ENCODE measurements at regions not wholly inside any gene's neighbourhood (a gene's known extent, or its start where the extent isn't known, plus 50 kb on each side); places are given as distances from the start of the nearest gene placed in this dataset.
A peak's percentile ranks its signal among the peaks of the same experiment; 100 is the strongest.

- DNase-seq (ENCODE audit: low read depth in 1 of 2, low spot score in 1 of 2): no peak
Observed at GRCh38 chr9:120016231-120016630, 563.7 kb downstream of the CDK5RAP2 start.

- no peak for DNase-seq (ENCODE audit: low read depth in 1 of 2, low spot score in 1 of 2)
Observed at GRCh38 chr9:120014796-120015195, 565.2 kb downstream of the CDK5RAP2 start.

GRCh38 chr9:120009856-120010255 lies 570.1 kb downstream of the CDK5RAP2 start:
- DNase-seq (ENCODE audit: low read depth in 1 of 2, low spot score in 1 of 2): no peak

GRCh38 chr9:120001536-120001935 lies 578.4 kb downstream of the CDK5RAP2 start:
- no peak for DNase-seq (ENCODE audit: low read depth in 1 of 2, low spot score in 1 of 2)

GRCh38 chr9:119998614-119999013 lies 581.4 kb downstream of the CDK5RAP2 start:
- no peak for DNase-seq (ENCODE audit: low read depth in 1 of 2, low spot score in 1 of 2)

- DNase-seq (ENCODE audit: low read depth in 1 of 2, low spot score in 1 of 2): no peak
Observed at GRCh38 chr9:119991797-119992196, 588.2 kb downstream of the CDK5RAP2 start.

GRCh38 chr9:119986713-119987112 lies 593.3 kb downstream of the CDK5RAP2 start:
- no peak for DNase-seq (ENCODE audit: low read depth in 1 of 2, low spot score in 1 of 2)

- no peak for DNase-seq (ENCODE audit: low read depth in 1 of 2, low spot score in 1 of 2)
Observed at GRCh38 chr9:119986205-119986604, 593.8 kb downstream of the CDK5RAP2 start.

- no peak for DNase-seq (ENCODE audit: low read depth in 1 of 2, low spot score in 1 of 2)
Observed at GRCh38 chr9:119974026-119974425, 604.8 kb upstream of the BRINP1 start.

GRCh38 chr9:119968836-119969707 lies 599.8 kb upstream of the BRINP1 start:
- peak in 1 of 2 donors; percentile 6 for DNase-seq (ENCODE audit: low read depth in 1 of 2, low spot score in 1 of 2)

GRCh38 chr9:119967867-119968535 lies 598.8 kb upstream of the BRINP1 start:
- DNase-seq (ENCODE audit: low read depth in 1 of 2, low spot score in 1 of 2): no peak

- DNase-seq (ENCODE audit: low read depth in 1 of 2, low spot score in 1 of 2): no peak
Observed at GRCh38 chr9:119963798-119964372, 594.6 kb upstream of the BRINP1 start.

- no peak for DNase-seq (ENCODE audit: low read depth in 1 of 2, low spot score in 1 of 2)
Observed at GRCh38 chr9:119963258-119963797, 594.1 kb upstream of the BRINP1 start.

GRCh38 chr9:119961774-119962424 lies 592.7 kb upstream of the BRINP1 start:
- no peak for DNase-seq (ENCODE audit: low read depth in 1 of 2, low spot score in 1 of 2)

- no peak for DNase-seq (ENCODE audit: low read depth in 1 of 2, low spot score in 1 of 2)
Observed at GRCh38 chr9:119959846-119960545, 590.8 kb upstream of the BRINP1 start.

GRCh38 chr9:119956111-119956510 lies 586.9 kb upstream of the BRINP1 start:
- no peak for DNase-seq (ENCODE audit: low read depth in 1 of 2, low spot score in 1 of 2)

- no peak for DNase-seq (ENCODE audit: low read depth in 1 of 2, low spot score in 1 of 2)
Observed at GRCh38 chr9:119955276-119955675, 586.0 kb upstream of the BRINP1 start.

- no peak for DNase-seq (ENCODE audit: low read depth in 1 of 2, low spot score in 1 of 2)
Observed at GRCh38 chr9:119951591-119951990, 582.4 kb upstream of the BRINP1 start.

- no peak for DNase-seq (ENCODE audit: low read depth in 1 of 2, low spot score in 1 of 2)
Observed at GRCh38 chr9:119951090-119951489, 581.9 kb upstream of the BRINP1 start.

GRCh38 chr9:119945686-119946085 lies 576.5 kb upstream of the BRINP1 start:
- no peak for DNase-seq (ENCODE audit: low read depth in 1 of 2, low spot score in 1 of 2)

- DNase-seq (ENCODE audit: low read depth in 1 of 2, low spot score in 1 of 2): no peak
Observed at GRCh38 chr9:119941091-119941490, 571.9 kb upstream of the BRINP1 start.

Data from stimulated activated CD4-positive, alpha-beta T cell treated with anti-CD3 and anti-CD28 coated beads, Interleukin-15, amount 100 ng/mL, for 1 hour (primary cell).